GM21825 (cell line): ENCODE measurements at regions not wholly inside any gene's neighbourhood (a gene's known extent, or its start where the extent isn't known, plus 50 kb on each side); places are given as distances from the start of the nearest gene placed in this dataset.

Source experiments
- ATAC-seq: cut with Tn5 transposase; IDR thresholded peaks from one replicate; pipeline ENCODE4 v1.9.1; 2021; ENCODE audit warnings: mild to moderate bottlenecking, moderate library complexity; ENCODE audit not compliant: unreplicated experiment

GRCh38 chr5:166358127-166358830, 1933.2 kb upstream of the WWC1 start:
- ATAC-seq = no peak

- ATAC-seq = no peak
Observed at GRCh38 chr5:166363087-166363760, 1928.2 kb upstream of the WWC1 start.

GRCh38 chr5:166365164-166365563, 1926.3 kb upstream of the WWC1 start:
- ATAC-seq = no peak

GRCh38 chr5:166367391-166367790, 1924.1 kb upstream of the WWC1 start:
- no peak for ATAC-seq

GRCh38 chr5:166369346-166369745, 1922.1 kb upstream of the WWC1 start:
- no peak for ATAC-seq

- ATAC-seq = no peak
Observed at GRCh38 chr5:166369807-166370206, 1921.6 kb upstream of the WWC1 start.

- no peak for ATAC-seq
Observed at GRCh38 chr5:166370928-166371690, 1920.3 kb upstream of the WWC1 start.

- no peak for ATAC-seq
Observed at GRCh38 chr5:166373817-166374216, 1917.6 kb upstream of the WWC1 start.

- no peak for ATAC-seq
Observed at GRCh38 chr5:166377756-166378155, 1913.7 kb upstream of the WWC1 start.

- ATAC-seq = no peak
Observed at GRCh38 chr5:166379517-166379916, 1911.9 kb upstream of the WWC1 start.

- no peak for ATAC-seq
Observed at GRCh38 chr5:166382031-166382430, 1909.4 kb upstream of the WWC1 start.

- ATAC-seq = no peak
Observed at GRCh38 chr5:166398131-166398530, 1893.3 kb upstream of the WWC1 start.

- ATAC-seq = no peak
Observed at GRCh38 chr5:166399781-166400180, 1891.7 kb upstream of the WWC1 start.

- no peak for ATAC-seq
Observed at GRCh38 chr5:166401391-166401790, 1890.1 kb upstream of the WWC1 start.

GRCh38 chr5:166412191-166412590, 1879.3 kb upstream of the WWC1 start:
- ATAC-seq = no peak

- no peak for ATAC-seq
Observed at GRCh38 chr5:166427211-166427610, 1864.2 kb upstream of the WWC1 start.

- ATAC-seq = no peak
Observed at GRCh38 chr5:166428264-166428803, 1863.1 kb upstream of the WWC1 start.

GRCh38 chr5:166430491-166431319, 1860.7 kb upstream of the WWC1 start:
- ATAC-seq = no peak

- ATAC-seq = no peak
Observed at GRCh38 chr5:166431456-166431855, 1860.0 kb upstream of the WWC1 start.

- no peak for ATAC-seq
Observed at GRCh38 chr5:166433679-166434078, 1857.8 kb upstream of the WWC1 start.

- no peak for ATAC-seq
Observed at GRCh38 chr5:166436872-166437271, 1854.6 kb upstream of the WWC1 start.
